ENCODE measurements at regions not wholly inside any gene's neighbourhood (a gene's known extent, or its start where the extent isn't known, plus 50 kb on each side); places are given as distances from the start of the nearest gene placed in this dataset.
A peak's percentile ranks its signal among the peaks of the same experiment; 100 is the strongest.

DNA sequence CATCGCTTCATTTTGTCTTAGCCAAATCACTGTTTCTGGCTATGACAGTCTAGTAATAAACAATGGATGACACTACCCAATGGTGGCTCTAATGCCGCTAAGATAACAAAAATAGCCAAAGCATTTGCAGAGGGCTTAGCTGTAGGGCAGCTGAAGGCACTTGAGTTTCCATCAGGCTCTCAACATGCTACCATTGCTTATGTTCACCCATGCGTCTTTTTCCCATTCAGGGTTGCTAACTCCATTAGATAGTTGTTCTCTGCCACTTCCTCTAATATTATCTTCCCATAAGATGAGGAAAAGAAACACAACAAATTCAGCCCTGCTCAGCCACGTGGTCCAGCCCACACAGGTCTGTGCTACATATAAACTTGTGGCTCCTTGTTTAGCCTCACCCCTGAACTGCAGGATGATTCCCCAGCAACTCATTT lies 159.6 kb downstream of the TOMM20 start:
- TF ChIP-seq TCF7L2 (IDR thresholded peaks at IDR 0.05; ENCODE audit: low read depth, low read length) (no peak), POLR2AphosphoS5 (IDR thresholded peaks at IDR 0.05; ENCODE audit: low read depth, low read length) (no peak), SIN3A (IDR thresholded peaks at IDR 0.05; ENCODE audit: borderline replicate concordance, insufficient read depth, low read depth, low read length) (no peak), CTCF (IDR thresholded peaks at IDR 0.05) (no peak)
- TF ChIP-seq, protein P1, sequence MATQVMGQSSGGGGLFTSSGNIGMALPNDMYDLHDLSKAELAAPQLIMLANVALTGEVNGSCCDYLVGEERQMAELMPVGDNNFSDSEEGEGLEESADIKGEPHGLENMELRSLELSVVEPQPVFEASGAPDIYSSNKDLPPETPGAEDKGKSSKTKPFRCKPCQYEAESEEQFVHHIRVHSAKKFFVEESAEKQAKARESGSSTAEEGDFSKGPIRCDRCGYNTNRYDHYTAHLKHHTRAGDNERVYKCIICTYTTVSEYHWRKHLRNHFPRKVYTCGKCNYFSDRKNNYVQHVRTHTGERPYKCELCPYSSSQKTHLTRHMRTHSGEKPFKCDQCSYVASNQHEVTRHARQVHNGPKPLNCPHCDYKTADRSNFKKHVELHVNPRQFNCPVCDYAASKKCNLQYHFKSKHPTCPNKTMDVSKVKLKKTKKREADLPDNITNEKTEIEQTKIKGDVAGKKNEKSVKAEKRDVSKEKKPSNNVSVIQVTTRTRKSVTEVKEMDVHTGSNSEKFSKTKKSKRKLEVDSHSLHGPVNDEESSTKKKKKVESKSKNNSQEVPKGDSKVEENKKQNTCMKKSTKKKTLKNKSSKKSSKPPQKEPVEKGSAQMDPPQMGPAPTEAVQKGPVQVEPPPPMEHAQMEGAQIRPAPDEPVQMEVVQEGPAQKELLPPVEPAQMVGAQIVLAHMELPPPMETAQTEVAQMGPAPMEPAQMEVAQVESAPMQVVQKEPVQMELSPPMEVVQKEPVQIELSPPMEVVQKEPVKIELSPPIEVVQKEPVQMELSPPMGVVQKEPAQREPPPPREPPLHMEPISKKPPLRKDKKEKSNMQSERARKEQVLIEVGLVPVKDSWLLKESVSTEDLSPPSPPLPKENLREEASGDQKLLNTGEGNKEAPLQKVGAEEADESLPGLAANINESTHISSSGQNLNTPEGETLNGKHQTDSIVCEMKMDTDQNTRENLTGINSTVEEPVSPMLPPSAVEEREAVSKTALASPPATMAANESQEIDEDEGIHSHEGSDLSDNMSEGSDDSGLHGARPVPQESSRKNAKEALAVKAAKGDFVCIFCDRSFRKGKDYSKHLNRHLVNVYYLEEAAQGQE (IDR thresholded peaks at IDR 0.05; ENCODE audit: insufficient read depth in 1 of 2, low read depth in 2 of 2, low read length in 1 of 2) = no peak
- intact Hi-C loops (cut with micrococcal nuclease; ENCODE audit: unreplicated experiment) (no loop called here), in situ Hi-C loops (cut with HindIII; ENCODE audit: low pct_unique_long_range_greater_than_20kb, low sequenced_read_pairs) (loop anchor here (25.0 kb wide), 1 partner anchor 357 kb away; the partner anchor contains the start of gene IRF2BP2)
- no peak overlapping the region for H3K4me3 ChIP-seq (ENCODE audit: low read depth in 2 of 2, low read length in 2 of 2)
- ATAC-seq (no peak), DNase-seq (ENCODE audit: low read depth, low spot score) (no peak)
- ChIA-PET CTCF (no interaction called here), POLR2A (no interaction called here)
- H3K9me3 ChIP-seq (ENCODE audit: control insufficient read depth, insufficient read depth, low read depth, low read length) = no peaks in the 10 kb centered on the region
- peaks cover 64% of the 10 kb centered on the region for H3K4me1 ChIP-seq (ENCODE audit: control insufficient read depth, insufficient read depth, low read length)
- H3K36me3 ChIP-seq (ENCODE audit: control insufficient read depth, insufficient read depth, low read length) = no peaks in the 10 kb centered on the region
- H3K27me3 ChIP-seq (ENCODE audit: control insufficient read depth, insufficient read depth, low read length) = no peaks in the 10 kb centered on the region
- no TSS peak for BruUV-seq (replicated peaks)
- peak overlapping the region; percentile 100 for H3K27ac ChIP-seq (ENCODE audit: low read length)

- H3K9me3 ChIP-seq (ENCODE audit: control insufficient read depth, insufficient read depth, low read depth, low read length) = no peaks in the 10 kb centered on the region
- ATAC-seq (no peak), DNase-seq (ENCODE audit: low read depth, low spot score) (no peak)
- ChIA-PET CTCF (no interaction called here), POLR2A (no interaction called here)
- intact Hi-C loops (cut with micrococcal nuclease; ENCODE audit: unreplicated experiment) (no loop called here), in situ Hi-C loops (cut with HindIII; ENCODE audit: low pct_unique_long_range_greater_than_20kb, low sequenced_read_pairs) (loop anchor here (25.0 kb wide), 1 partner anchor 356 kb away; the partner anchor contains the start of gene IRF2BP2)
- no peak overlapping the region for H3K4me3 ChIP-seq (ENCODE audit: low read depth in 2 of 2, low read length in 2 of 2)
- peaks cover 64% of the 10 kb centered on the region for H3K4me1 ChIP-seq (ENCODE audit: control insufficient read depth, insufficient read depth, low read length)
- H3K36me3 ChIP-seq (ENCODE audit: control insufficient read depth, insufficient read depth, low read length) = no peaks in the 10 kb centered on the region
- TF ChIP-seq, protein P1 (IDR thresholded peaks at IDR 0.05; ENCODE audit: insufficient read depth in 1 of 2, low read depth in 2 of 2, low read length in 1 of 2) = no peak
- TF ChIP-seq CTCF (IDR thresholded peaks at IDR 0.05) (no peak), POLR2AphosphoS5 (IDR thresholded peaks at IDR 0.05; ENCODE audit: low read depth, low read length) (no peak), TCF7L2 (IDR thresholded peaks at IDR 0.05; ENCODE audit: low read depth, low read length) (no peak), SIN3A (IDR thresholded peaks at IDR 0.05; ENCODE audit: borderline replicate concordance, insufficient read depth, low read depth, low read length) (no peak)
- H3K27ac ChIP-seq (ENCODE audit: low read length) = peak overlapping the region; percentile 100
- no TSS peak for BruUV-seq (replicated peaks)
- H3K27me3 ChIP-seq (ENCODE audit: control insufficient read depth, insufficient read depth, low read length) = no peaks in the 10 kb centered on the region
Measured at GRCh38 chr1:234968451-234968850, 160.2 kb downstream of the TOMM20 start.

Measured in Panc1 (cell line).